Suprapubic skin (tissue), 4 donors: ENCODE measurements at regions not wholly inside any gene's neighbourhood (a gene's known extent, or its start where the extent isn't known, plus 50 kb on each side); places are given as distances from the start of the nearest gene placed in this dataset.

Experiments
- EP300 ChIP-seq: sonication (generic); formaldehyde crosslinking; IDR thresholded peaks from one replicate; pipeline ENCODE4 v1.6.1; 2017; ENCODE audit warnings: antibody characterized with exemption
- POLR2A ChIP-seq, 2 donors: fragments of 450-650 bp; IDR thresholded peaks; one replicate each; pipeline ENCODE4 v1.6.1; 2017; ENCODE audit warnings: antibody characterized with exemption in 2 of 2, mild to moderate bottlenecking in 2 of 2, moderate library complexity in 2 of 2
- POLR2AphosphoS5 ChIP-seq, 3 donors: sonication (generic); formaldehyde crosslinking; IDR thresholded peaks; one replicate each; pipeline ENCODE4 v1.6.1; 2017; ENCODE audit warnings: antibody characterized with exemption in 3 of 3
- TF ChIP-seq, protein P1 (sequence below), 2 donors: fragments of 200-600 bp in 1 of 2; fragments of 450-650 bp in 1 of 2; sonication (generic) in 1 of 2; IDR thresholded peaks; one replicate each; pipeline ENCODE4 v1.5.1; 2016 to 2019; ENCODE audit warnings: antibody characterized with exemption in 2 of 2, mild to moderate bottlenecking in 1 of 2, moderate library complexity in 1 of 2

DNA sequence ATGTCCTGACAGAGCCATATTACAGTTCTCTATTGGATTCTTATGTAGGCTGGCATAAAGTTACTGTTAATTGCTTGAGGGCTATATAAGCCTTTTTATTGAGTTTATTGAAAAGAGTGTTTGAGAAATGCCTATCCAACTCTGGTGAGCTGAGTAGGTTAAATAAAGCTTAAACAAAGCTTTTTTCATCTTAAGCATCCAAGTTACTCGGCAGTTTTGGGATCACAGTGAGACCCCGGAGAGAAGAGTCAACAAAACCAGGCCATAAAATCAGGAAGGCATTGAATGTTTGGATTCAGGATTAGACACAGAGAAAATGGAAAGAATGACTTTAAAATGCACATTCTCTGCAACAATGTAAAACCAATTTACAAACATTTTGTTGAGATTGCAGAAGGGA lies 588.5 kb downstream of the DACH1 start:
- TF ChIP-seq, protein P1, sequence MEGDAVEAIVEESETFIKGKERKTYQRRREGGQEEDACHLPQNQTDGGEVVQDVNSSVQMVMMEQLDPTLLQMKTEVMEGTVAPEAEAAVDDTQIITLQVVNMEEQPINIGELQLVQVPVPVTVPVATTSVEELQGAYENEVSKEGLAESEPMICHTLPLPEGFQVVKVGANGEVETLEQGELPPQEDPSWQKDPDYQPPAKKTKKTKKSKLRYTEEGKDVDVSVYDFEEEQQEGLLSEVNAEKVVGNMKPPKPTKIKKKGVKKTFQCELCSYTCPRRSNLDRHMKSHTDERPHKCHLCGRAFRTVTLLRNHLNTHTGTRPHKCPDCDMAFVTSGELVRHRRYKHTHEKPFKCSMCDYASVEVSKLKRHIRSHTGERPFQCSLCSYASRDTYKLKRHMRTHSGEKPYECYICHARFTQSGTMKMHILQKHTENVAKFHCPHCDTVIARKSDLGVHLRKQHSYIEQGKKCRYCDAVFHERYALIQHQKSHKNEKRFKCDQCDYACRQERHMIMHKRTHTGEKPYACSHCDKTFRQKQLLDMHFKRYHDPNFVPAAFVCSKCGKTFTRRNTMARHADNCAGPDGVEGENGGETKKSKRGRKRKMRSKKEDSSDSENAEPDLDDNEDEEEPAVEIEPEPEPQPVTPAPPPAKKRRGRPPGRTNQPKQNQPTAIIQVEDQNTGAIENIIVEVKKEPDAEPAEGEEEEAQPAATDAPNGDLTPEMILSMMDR (IDR thresholded peaks at IDR 0.05): no peak
- no peak for TF ChIP-seq EP300
- TF ChIP-seq POLR2A (IDR thresholded peaks at IDR 0.05): no peak
- no peak for TF ChIP-seq POLR2AphosphoS5 (IDR thresholded peaks at IDR 0.05)
